BLaER1 (cell line): ENCODE measurements at regions not wholly inside any gene's neighbourhood (a gene's known extent, or its start where the extent isn't known, plus 50 kb on each side); places are given as distances from the start of the nearest gene placed in this dataset.
"Not testable (repeated sequence)": the region's sequence is repeated elsewhere in the genome, so short reads cannot be mapped to it uniquely, and the experiment has no call there.

ENCODE experiments used
- H3K27ac ChIP-seq: shearing (Covaris generic); formaldehyde crosslinking; 2 replicates; pipeline ENCODE4 v1.8.1; 2022
- H3K27me3 ChIP-seq: shearing (Covaris generic); formaldehyde crosslinking; 2 replicates; pipeline ENCODE4 v1.8.1; 2022
- H3K36me3 ChIP-seq: shearing (Covaris generic); formaldehyde crosslinking; 2 replicates; pipeline ENCODE4 v1.8.1; 2022
- H3K4me1 ChIP-seq: shearing (Covaris generic); formaldehyde crosslinking; 2 replicates; pipeline ENCODE4 v1.8.1; 2022
- H3K4me2 ChIP-seq: shearing (Covaris generic); formaldehyde crosslinking; 2 replicates; pipeline ENCODE4 v1.8.1; 2022
- H3K4me3 ChIP-seq: shearing (Covaris generic); formaldehyde crosslinking; 2 replicates; pipeline ENCODE4 v1.8.1; 2022
- H3K9ac ChIP-seq: shearing (Covaris generic); formaldehyde crosslinking; 2 replicates; pipeline ENCODE4 v1.8.1; 2022
- H3K9me3 ChIP-seq: shearing (Covaris generic); formaldehyde crosslinking; 2 replicates; pipeline ENCODE4 v1.8.1; 2022
- H4K20me1 ChIP-seq: shearing (Covaris generic); formaldehyde crosslinking; 2 replicates; pipeline ENCODE4 v1.8.1; 2022
- Cebpa-rat ChIP-seq: shearing (Covaris generic); IDR thresholded peaks from 2 replicates; pipeline ENCODE4 v1.8.1; 2022

GRCh38 chr7:49486974-49487829, 286.2 kb upstream of the VWC2 start:
- no peak for TF ChIP-seq Cebpa-rat
- Histone ChIP-seq H3K27me3 (no peaks in the 10 kb centered on the region), H4K20me1 (no peaks in the 10 kb centered on the region), H3K36me3 (no peaks in the 10 kb centered on the region), H3K4me2 (no peak overlapping the region), H3K9me3 (no peaks in the 10 kb centered on the region), H3K4me1 (peaks cover 5% of the 10 kb centered on the region; the same call in 1 of the 2 replicates), H3K9ac (no peak overlapping the region), H3K4me3 (no peak overlapping the region), H3K27ac (no peak overlapping the region)

- TF ChIP-seq Cebpa-rat = no peak
- H3K4me1 ChIP-seq = peaks cover 5% of the 10 kb centered on the region; the same call in 1 of the 2 replicates
- H3K4me3 ChIP-seq = no peak overlapping the region
- H4K20me1 ChIP-seq = no peaks in the 10 kb centered on the region
- H3K9ac ChIP-seq = no peak overlapping the region
- H3K4me2 ChIP-seq = no peak overlapping the region
- no peak overlapping the region for H3K27ac ChIP-seq
- H3K27me3 ChIP-seq = no peaks in the 10 kb centered on the region
- no peaks in the 10 kb centered on the region for H3K9me3 ChIP-seq
- H3K36me3 ChIP-seq = no peaks in the 10 kb centered on the region
Observed at GRCh38 chr7:49487830-49488140, 285.7 kb upstream of the VWC2 start.

GRCh38 chr7:49488573-49488972, 284.9 kb upstream of the VWC2 start:
- peaks cover 5% of the 10 kb centered on the region; the same call in 1 of the 2 replicates for H3K4me1 ChIP-seq
- no peaks in the 10 kb centered on the region for H4K20me1 ChIP-seq
- 0 out of 2 replicates have a peak overlapping the region, but pooled peaks have one; percentile 13 for H3K4me2 ChIP-seq
- no peaks in the 10 kb centered on the region for H3K9me3 ChIP-seq
- no peak overlapping the region for H3K4me3 ChIP-seq
- H3K27me3 ChIP-seq = no peaks in the 10 kb centered on the region
- no peak overlapping the region for H3K9ac ChIP-seq
- no peak overlapping the region for H3K27ac ChIP-seq
- TF ChIP-seq Cebpa-rat = no peak
- no peaks in the 10 kb centered on the region for H3K36me3 ChIP-seq

- Histone ChIP-seq H3K27me3 (no peaks in the 10 kb centered on the region), H3K4me1 (0 out of 2 replicates have a peak, but pooled peaks cover 6% of the 10 kb centered on the region), H3K9ac (no peak overlapping the region), H3K36me3 (no peaks in the 10 kb centered on the region), H3K9me3 (no peaks in the 10 kb centered on the region), H4K20me1 (no peaks in the 10 kb centered on the region), H3K4me3 (no peak overlapping the region), H3K27ac (no peak overlapping the region), H3K4me2 (no peak overlapping the region)
- no peak for TF ChIP-seq Cebpa-rat
Observed at GRCh38 chr7:49497471-49497870, 276.0 kb upstream of the VWC2 start.

GRCh38 chr7:49500741-49501140, 272.7 kb upstream of the VWC2 start:
- no peaks in the 10 kb centered on the region for H4K20me1 ChIP-seq
- no peak for TF ChIP-seq Cebpa-rat
- no peak overlapping the region for H3K4me2 ChIP-seq
- no peak overlapping the region for H3K4me3 ChIP-seq
- H3K9me3 ChIP-seq = no peaks in the 10 kb centered on the region
- H3K27me3 ChIP-seq = no peaks in the 10 kb centered on the region
- H3K27ac ChIP-seq = no peak overlapping the region
- 0 out of 2 replicates have a peak, but pooled peaks cover 6% of the 10 kb centered on the region for H3K4me1 ChIP-seq
- no peaks in the 10 kb centered on the region for H3K36me3 ChIP-seq
- H3K9ac ChIP-seq = no peak overlapping the region

GRCh38 chr7:49507206-49507605, 266.2 kb upstream of the VWC2 start:
- not testable (repeated sequence) for H4K20me1 ChIP-seq, H3K36me3 ChIP-seq, H3K9ac ChIP-seq, H3K4me3 ChIP-seq, H3K27ac ChIP-seq, H3K4me1 ChIP-seq, H3K27me3 ChIP-seq, H3K9me3 ChIP-seq, H3K4me2 ChIP-seq

GRCh38 chr7:49513911-49514310, 259.5 kb upstream of the VWC2 start:
- Histone ChIP-seq H3K9ac (no peak overlapping the region), H3K36me3 (no peaks in the 10 kb centered on the region), H3K4me3 (no peak overlapping the region), H3K4me2 (no peak overlapping the region), H3K27me3 (no peaks in the 10 kb centered on the region), H3K9me3 (no peaks in the 10 kb centered on the region), H3K4me1 (no peaks in the 10 kb centered on the region), H3K27ac (no peak overlapping the region), H4K20me1 (no peaks in the 10 kb centered on the region)
- no peak for TF ChIP-seq Cebpa-rat

- Histone ChIP-seq H4K20me1 (no peaks in the 10 kb centered on the region), H3K9me3 (no peaks in the 10 kb centered on the region), H3K4me3 (no peak overlapping the region), H3K36me3 (no peaks in the 10 kb centered on the region), H3K4me2 (no peak overlapping the region), H3K9ac (no peak overlapping the region), H3K4me1 (no peaks in the 10 kb centered on the region), H3K27me3 (no peaks in the 10 kb centered on the region), H3K27ac (no peak overlapping the region)
- no peak for TF ChIP-seq Cebpa-rat
Observed at GRCh38 chr7:49520951-49521350, 252.5 kb upstream of the VWC2 start.

- Histone ChIP-seq H3K4me3 (no peak overlapping the region), H3K9ac (no peak overlapping the region), H3K36me3 (no peaks in the 10 kb centered on the region), H3K27ac (no peak overlapping the region), H3K4me2 (no peak overlapping the region), H3K27me3 (no peaks in the 10 kb centered on the region), H4K20me1 (no peaks in the 10 kb centered on the region), H3K9me3 (no peaks in the 10 kb centered on the region), H3K4me1 (no peaks in the 10 kb centered on the region)
- no peak for TF ChIP-seq Cebpa-rat
Observed at GRCh38 chr7:49522111-49522510, 251.3 kb upstream of the VWC2 start.

- Histone ChIP-seq H4K20me1 (no peaks in the 10 kb centered on the region), H3K36me3 (no peaks in the 10 kb centered on the region), H3K9me3 (no peaks in the 10 kb centered on the region), H3K4me1 (no peaks in the 10 kb centered on the region), H3K27me3 (no peaks in the 10 kb centered on the region), H3K4me3 (no peak overlapping the region), H3K4me2 (no peak overlapping the region), H3K27ac (no peak overlapping the region), H3K9ac (no peak overlapping the region)
- no peak for TF ChIP-seq Cebpa-rat
Observed at GRCh38 chr7:49523870-49524269, 249.6 kb upstream of the VWC2 start.

- Histone ChIP-seq H3K4me3 (no peak overlapping the region), H3K4me2 (no peak overlapping the region), H3K36me3 (no peaks in the 10 kb centered on the region), H3K27ac (no peak overlapping the region), H3K4me1 (no peaks in the 10 kb centered on the region), H3K9me3 (no peaks in the 10 kb centered on the region), H3K9ac (no peak overlapping the region), H3K27me3 (no peaks in the 10 kb centered on the region), H4K20me1 (no peaks in the 10 kb centered on the region)
- no peak for TF ChIP-seq Cebpa-rat
Observed at GRCh38 chr7:49527182-49527581, 246.3 kb upstream of the VWC2 start.
